Kidney (tissue), 13 donors: ENCODE measurements at regions not wholly inside any gene's neighbourhood (a gene's known extent, or its start where the extent isn't known, plus 50 kb on each side); places are given as distances from the start of the nearest gene placed in this dataset.

Experiments
- DNase-seq, 5 donors: peaks; one replicate each; pipeline ENCODE4 v3.0.0-alpha.2; 2013 to 2020
- FAIRE-seq: peaks from 2 replicates; lab custom pipeline; 2012; peaks lifted over from hg19 to GRCh38; lab: Jason Lieb, UNC
- H3K27ac ChIP-seq, 2 donors: one replicate each; pipeline ENCODE4 v1.7.0; 2013; ENCODE audit warnings: low read depth in 2 of 2, low read length in 2 of 2, inconsistent platforms in 1 of 2
- H3K27me3 ChIP-seq: one replicate; pipeline ENCODE4 v1.7.1; 2013; ENCODE audit warnings: low read length, inconsistent platforms; ENCODE audit not compliant: control insufficient read depth, insufficient read depth
- H3K36me3 ChIP-seq, 3 donors: one replicate each; pipeline versions ENCODE4 v1.7.0 to v1.7.1; 2013; ENCODE audit warnings: low read length in 3 of 3, control low read depth in 1 of 3, inconsistent platforms in 1 of 3; ENCODE audit not compliant: insufficient read depth in 3 of 3, control insufficient read depth in 2 of 3
- H3K4me1 ChIP-seq, 3 donors: one replicate each; pipeline versions ENCODE4 v1.7.0 to v1.7.1; 2013; ENCODE audit warnings: low read length in 3 of 3, inconsistent platforms in 1 of 3, low read depth in 1 of 3; ENCODE audit not compliant: control insufficient read depth in 2 of 3, insufficient read depth in 2 of 3
- H3K4me3 ChIP-seq, 3 donors: one replicate each; pipeline versions ENCODE4 v1.7.0 to v1.8.1; 2013; ENCODE audit warnings: low read length in 3 of 3, control low read depth in 1 of 3, inconsistent platforms in 1 of 3
- H3K9ac ChIP-seq, 3 donors: one replicate each; pipeline versions ENCODE4 v1.7.0 to v1.7.1; 2013; ENCODE audit warnings: low read length in 3 of 3, control low read depth in 1 of 3, inconsistent platforms in 1 of 3
- H3K9me3 ChIP-seq, 3 donors: one replicate each; pipeline versions ENCODE4 v1.7.0 to v1.7.1; 2013; ENCODE audit warnings: low read length in 3 of 3, control low read depth in 1 of 3, inconsistent platforms in 1 of 3; ENCODE audit not compliant: control insufficient read depth in 2 of 3, insufficient read depth in 1 of 3
- intact Hi-C: fragments of 100-400 bp; cut with DNase I; formaldehyde crosslinking; loops from one replicate; pipeline ENCODE4 v1.11.1; 2022
- TF ChIP-seq, protein P1 (sequence below): IDR thresholded peaks from 3 replicates; pipeline ENCODE4 v1.5.1; 2012; ENCODE audit warnings: mild to moderate bottlenecking, moderate library complexity, borderline replicate concordance; ENCODE audit not compliant: insufficient read depth; ENCODE audit errors: extremely low read depth
- donor health status: control.
- donor health status: control.
- donor health status: control.
- donor health status: control.
- donor health status: control.
- donor health status: DM: yes; HTN: yes; CAD: no.
- donor health status: Normal renal cell carcinoma (clear cell type).

DNA sequence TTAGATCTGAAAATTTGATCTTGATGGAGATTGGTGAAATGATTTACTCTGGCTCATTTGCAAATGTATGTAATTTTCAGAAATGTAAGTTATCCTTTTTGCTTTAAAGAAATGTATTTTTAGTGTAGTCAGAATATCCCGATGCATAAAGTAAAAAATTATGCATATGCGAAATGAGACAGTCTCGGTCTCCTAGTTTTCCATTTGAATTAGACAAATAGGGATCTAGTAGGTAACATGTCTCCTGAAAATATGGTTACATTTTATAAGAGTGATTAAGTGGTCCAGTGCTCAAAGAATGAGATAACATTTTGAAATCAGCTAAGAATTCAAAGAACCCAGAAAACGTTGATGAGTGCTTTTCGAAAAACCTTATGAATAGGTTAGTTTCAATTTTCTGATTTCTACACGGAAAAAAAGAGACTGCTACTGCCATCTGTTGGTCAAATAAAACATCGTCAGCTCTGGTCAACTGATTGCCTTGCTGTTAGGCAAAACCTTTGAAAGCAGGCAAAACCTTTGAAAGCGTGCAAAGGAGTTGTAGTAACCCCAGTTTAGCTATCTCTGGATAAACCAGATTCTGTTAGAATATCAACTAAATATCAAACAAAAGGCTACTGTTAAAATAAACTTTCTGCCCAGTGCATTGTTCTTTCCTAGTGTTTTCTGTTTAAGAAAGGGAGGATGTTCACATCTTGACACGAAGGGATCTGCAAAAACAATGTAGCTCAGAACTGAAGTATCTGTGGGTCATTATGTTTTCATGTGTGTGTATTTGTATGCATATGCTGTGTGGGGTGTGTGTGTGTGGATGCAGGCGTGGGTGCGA is 59.3 kb upstream of the CHMP2B start:
- no peak overlapping the region for H3K9ac ChIP-seq
- no peaks in the 10 kb centered on the region for H3K9me3 ChIP-seq
- peak in 3 of 5 donors; percentile 16 to 62 (median 57) for DNase-seq
- H3K27me3 ChIP-seq, result no peaks in the 10 kb centered on the region
- peak overlapping the region; percentile 34 to 54 (median 53) for H3K4me3 ChIP-seq
- H3K27ac ChIP-seq, result no peak overlapping the region
- peak; percentile 59 for FAIRE-seq
- intact Hi-C loops, result no loop called here
- H3K4me1 ChIP-seq, result no peaks in the 10 kb centered on the region
- TF ChIP-seq, protein P1, sequence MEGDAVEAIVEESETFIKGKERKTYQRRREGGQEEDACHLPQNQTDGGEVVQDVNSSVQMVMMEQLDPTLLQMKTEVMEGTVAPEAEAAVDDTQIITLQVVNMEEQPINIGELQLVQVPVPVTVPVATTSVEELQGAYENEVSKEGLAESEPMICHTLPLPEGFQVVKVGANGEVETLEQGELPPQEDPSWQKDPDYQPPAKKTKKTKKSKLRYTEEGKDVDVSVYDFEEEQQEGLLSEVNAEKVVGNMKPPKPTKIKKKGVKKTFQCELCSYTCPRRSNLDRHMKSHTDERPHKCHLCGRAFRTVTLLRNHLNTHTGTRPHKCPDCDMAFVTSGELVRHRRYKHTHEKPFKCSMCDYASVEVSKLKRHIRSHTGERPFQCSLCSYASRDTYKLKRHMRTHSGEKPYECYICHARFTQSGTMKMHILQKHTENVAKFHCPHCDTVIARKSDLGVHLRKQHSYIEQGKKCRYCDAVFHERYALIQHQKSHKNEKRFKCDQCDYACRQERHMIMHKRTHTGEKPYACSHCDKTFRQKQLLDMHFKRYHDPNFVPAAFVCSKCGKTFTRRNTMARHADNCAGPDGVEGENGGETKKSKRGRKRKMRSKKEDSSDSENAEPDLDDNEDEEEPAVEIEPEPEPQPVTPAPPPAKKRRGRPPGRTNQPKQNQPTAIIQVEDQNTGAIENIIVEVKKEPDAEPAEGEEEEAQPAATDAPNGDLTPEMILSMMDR, result peak; percentile 53
- no peaks in the 10 kb centered on the region for H3K36me3 ChIP-seq

DNA sequence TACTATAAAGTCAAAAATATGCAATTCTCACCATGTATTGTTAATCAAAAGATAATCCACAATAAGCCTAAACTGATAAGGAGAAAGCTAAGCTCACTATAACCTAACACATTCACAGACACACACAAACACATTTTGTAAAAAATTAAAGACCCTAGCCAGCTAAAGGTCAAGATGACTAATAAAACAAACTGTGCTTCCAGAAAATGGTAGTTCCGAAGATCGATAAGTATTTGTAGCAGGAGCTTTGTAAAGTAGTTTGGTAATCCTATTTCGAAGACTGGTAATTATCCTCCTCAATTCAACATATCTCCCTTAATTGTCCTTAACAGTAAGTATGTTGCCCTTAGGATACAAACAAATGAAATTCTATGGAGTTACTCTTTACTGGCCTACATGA is 62.9 kb upstream of the CHMP2B start:
- no peaks in the 10 kb centered on the region for H3K4me1 ChIP-seq
- no peaks in the 10 kb centered on the region for H3K9me3 ChIP-seq
- H3K27ac ChIP-seq, result no peak overlapping the region
- no peaks in the 10 kb centered on the region for H3K27me3 ChIP-seq
- TF ChIP-seq, protein P1, result no peak
- H3K9ac ChIP-seq, result no peak overlapping the region
- H3K36me3 ChIP-seq, result no peaks in the 10 kb centered on the region
- no peak for DNase-seq
- H3K4me3 ChIP-seq, result no peak overlapping the region
- FAIRE-seq, result no peak
- intact Hi-C loops, result no loop called here

DNA sequence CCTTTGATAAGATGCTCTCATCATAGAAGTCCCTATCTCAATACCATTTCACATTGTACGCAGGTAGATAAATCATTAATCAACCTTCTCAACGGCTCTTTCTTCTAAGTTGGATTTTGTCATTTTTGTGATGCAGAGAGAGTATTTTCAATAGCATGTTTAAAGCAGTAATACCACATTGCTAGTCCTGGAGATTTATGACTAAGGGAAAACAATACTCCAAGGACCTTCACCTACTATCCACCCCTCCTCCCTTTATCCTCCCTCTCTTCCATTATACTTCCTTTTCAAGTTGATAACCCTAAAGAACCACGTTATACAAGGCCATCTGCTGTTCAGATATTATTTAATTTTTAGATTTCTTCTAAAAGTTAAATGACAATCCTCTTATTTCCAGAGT is 65.3 kb upstream of the CHMP2B start:
- no peak for FAIRE-seq

More for the DNA sequence above, 65.3 kb upstream of the CHMP2B start:
- no peak overlapping the region for H3K27ac ChIP-seq
- no peaks in the 10 kb centered on the region for H3K36me3 ChIP-seq
- H3K9me3 ChIP-seq, result no peaks in the 10 kb centered on the region
- H3K27me3 ChIP-seq, result no peaks in the 10 kb centered on the region
- intact Hi-C loops, result no loop called here
- H3K9ac ChIP-seq, result no peak overlapping the region
- no peak overlapping the region for H3K4me3 ChIP-seq
- DNase-seq, result no peak
- TF ChIP-seq, protein P1, result no peak
- H3K4me1 ChIP-seq, result no peaks in the 10 kb centered on the region
